Caco-2 (cell line): ENCODE measurements at regions not wholly inside any gene's neighbourhood (a gene's known extent, or its start where the extent isn't known, plus 50 kb on each side); places are given as distances from the start of the nearest gene placed in this dataset.

Experiments
- BruUV-seq: library from RNA; stranded (reverse); fragments of 400-500 nt; replicated peaks from 2 replicates; lab custom pipeline; 2021; lab: Mats Ljungman, UMichigan
- CTCF ChIA-PET: fragments of 300-600 bp; sonication (Branson Sonifier 250); formaldehyde crosslinking; loops from one replicate; lab custom pipeline; 2022; ENCODE audit warnings: antibody characterized with exemption; lab: Charles Lee
- POLR2A ChIA-PET: fragments of 300-600 bp; sonication (Branson Sonifier 250); formaldehyde crosslinking; loops from one replicate; lab custom pipeline; 2022; ENCODE audit warnings: antibody characterized with exemption; lab: Charles Lee
- DNase-seq, 2 experiments: peaks; one replicate each; pipeline versions ENCODE4 v3.0.0 to v3.0.0-alpha.2; 2020 to 2022
- H3K27me3 ChIP-seq: replicated peaks from 2 replicates; pipeline ENCODE4 v1.6.0; 2011; ENCODE audit warnings: low read length; ENCODE audit not compliant: control insufficient read depth, insufficient read depth
- H3K36me3 ChIP-seq: 2 replicates; pipeline ENCODE4 v1.5.1; 2011; ENCODE audit warnings: low read length; ENCODE audit not compliant: control insufficient read depth, insufficient read depth
- H3K4me1 ChIP-seq: fragments of 250-450 bp; sonication (Bioruptor Pico); 2 replicates; pipeline ENCODE4 v1.5.1; 2020; ENCODE audit warnings: mild to moderate bottlenecking
- H3K4me3 ChIP-seq: 2 replicates; pipeline ENCODE4 v1.5.1; 2011; ENCODE audit warnings: low read depth, mild to moderate bottlenecking, control low read depth, low read length
- H3K9me3 ChIP-seq: fragments of 250-450 bp; sonication (Bioruptor Pico); 2 replicates; pipeline ENCODE4 v1.5.1; 2020; ENCODE audit warnings: mild to moderate bottlenecking, moderate library complexity
- H3K27ac Mint-ChIP-seq: one replicate; pipeline ENCODE4 v1.8.0; 2022; ENCODE audit warnings: mixed read lengths; ENCODE audit not compliant: unreplicated experiment
- H3K27me3 Mint-ChIP-seq: one replicate; pipeline ENCODE4 v1.8.0; 2022; ENCODE audit warnings: mixed read lengths; ENCODE audit not compliant: insufficient read depth, unreplicated experiment
- H3K36me3 Mint-ChIP-seq: one replicate; pipeline ENCODE4 v1.8.0; 2022; ENCODE audit warnings: mild to moderate bottlenecking, mixed read lengths; ENCODE audit not compliant: insufficient read depth, unreplicated experiment
- H3K4me1 Mint-ChIP-seq: one replicate; pipeline ENCODE4 v1.8.0; 2022; ENCODE audit warnings: low read depth, mixed read lengths; ENCODE audit not compliant: unreplicated experiment
- H3K4me3 Mint-ChIP-seq: one replicate; pipeline ENCODE4 v1.8.0; 2022; ENCODE audit warnings: mild to moderate bottlenecking, moderate library complexity, mixed read lengths; ENCODE audit not compliant: unreplicated experiment
- H3K9me3 Mint-ChIP-seq: one replicate; pipeline ENCODE4 v1.8.0; 2022; ENCODE audit warnings: mixed read lengths; ENCODE audit not compliant: unreplicated experiment
- CTCF ChIP-seq, 2 experiments: fragments of 200-600 bp in 1 of 2; IDR thresholded peaks; 1 replicate in 1 of 2; 2 replicates in 1 of 2; pipeline versions ENCODE4 v1.5.1 to v1.8.0; 2011 to 2022; ENCODE audit warnings: antibody characterized with exemption in 1 of 2, control low read depth in 1 of 2, inconsistent platforms in 1 of 2, low read depth in 1 of 2, low read length in 1 of 2, mild to moderate bottlenecking in 1 of 2, moderate library complexity in 1 of 2; ENCODE audit not compliant: insufficient read depth in 1 of 2, severe bottlenecking in 1 of 2, unreplicated experiment in 1 of 2
- intact Hi-C: fragments of 100-400 bp; cut with micrococcal nuclease; formaldehyde crosslinking; loops from one replicate; pipeline ENCODE4 v1.10.0; 2022; ENCODE audit not compliant: unreplicated experiment

GRCh38 chr12:40534828-40535227 is 157.4 kb upstream of the CNTN1 start:
- H3K4me1 Mint-ChIP-seq = no peaks in the 10 kb centered on the region
- ChIA-PET CTCF (no interaction called here), POLR2A (no interaction called here)
- no peaks in the 10 kb centered on the region for H3K36me3 Mint-ChIP-seq
- no peaks in the 10 kb centered on the region for H3K9me3 Mint-ChIP-seq
- no peaks in the 10 kb centered on the region for H3K4me1 ChIP-seq
- TF ChIP-seq CTCF (IDR thresholded peaks at IDR 0.05; ENCODE audit: insufficient read depth in 1 of 2, low read depth in 1 of 2, low read length in 1 of 2, severe bottlenecking in 1 of 2, unreplicated experiment in 1 of 2) = no peak
- H3K36me3 ChIP-seq = no peaks in the 10 kb centered on the region
- no peaks in the 10 kb centered on the region for H3K9me3 ChIP-seq
- H3K4me3 ChIP-seq = no peak overlapping the region
- H3K27me3 Mint-ChIP-seq = no peaks in the 10 kb centered on the region
- no peak for DNase-seq
- no peak overlapping the region for H3K4me3 Mint-ChIP-seq
- BruUV-seq = no TSS peak
- intact Hi-C loops = no loop called here
- no peak overlapping the region for H3K27ac Mint-ChIP-seq
- no peaks in the 10 kb centered on the region for H3K27me3 ChIP-seq

DNA sequence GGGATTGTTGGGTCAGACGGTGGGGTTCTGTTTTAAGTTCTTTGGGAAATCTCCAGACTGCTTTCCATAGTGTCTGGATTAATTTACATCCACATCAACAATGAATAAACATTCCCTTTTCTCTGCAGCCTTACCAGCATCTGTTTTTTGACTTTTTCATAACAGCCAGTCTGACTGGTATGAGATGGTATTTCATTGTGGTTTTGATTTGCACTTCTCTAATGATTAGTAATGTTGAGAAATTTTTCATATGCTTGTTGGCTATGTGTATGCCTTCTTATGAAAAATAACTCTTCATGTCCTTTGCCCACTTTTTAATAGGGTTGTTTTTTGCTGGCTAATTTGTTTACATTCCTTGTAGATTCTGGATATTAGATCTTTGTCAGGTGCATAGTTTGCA is 140.8 kb upstream of the CNTN1 start:
- no peaks in the 10 kb centered on the region for H3K27me3 Mint-ChIP-seq
- H3K9me3 ChIP-seq = no peaks in the 10 kb centered on the region
- TF ChIP-seq CTCF (IDR thresholded peaks at IDR 0.05; ENCODE audit: insufficient read depth in 1 of 2, low read depth in 1 of 2, low read length in 1 of 2, severe bottlenecking in 1 of 2, unreplicated experiment in 1 of 2) = no peak
- BruUV-seq = no TSS peak
- no peaks in the 10 kb centered on the region for H3K4me1 ChIP-seq
- POLR2A ChIA-PET = no interaction called here
- intact Hi-C loops = no loop called here
- CTCF ChIA-PET = no interaction called here
- H3K27me3 ChIP-seq = no peaks in the 10 kb centered on the region
- H3K36me3 ChIP-seq = no peaks in the 10 kb centered on the region
- H3K4me3 ChIP-seq = no peak overlapping the region
- DNase-seq = no peak
- no peak overlapping the region for H3K27ac Mint-ChIP-seq
- no peaks in the 10 kb centered on the region for H3K9me3 Mint-ChIP-seq
- no peak overlapping the region for H3K4me3 Mint-ChIP-seq
- no peaks in the 10 kb centered on the region for H3K4me1 Mint-ChIP-seq
- no peaks in the 10 kb centered on the region for H3K36me3 Mint-ChIP-seq

DNA sequence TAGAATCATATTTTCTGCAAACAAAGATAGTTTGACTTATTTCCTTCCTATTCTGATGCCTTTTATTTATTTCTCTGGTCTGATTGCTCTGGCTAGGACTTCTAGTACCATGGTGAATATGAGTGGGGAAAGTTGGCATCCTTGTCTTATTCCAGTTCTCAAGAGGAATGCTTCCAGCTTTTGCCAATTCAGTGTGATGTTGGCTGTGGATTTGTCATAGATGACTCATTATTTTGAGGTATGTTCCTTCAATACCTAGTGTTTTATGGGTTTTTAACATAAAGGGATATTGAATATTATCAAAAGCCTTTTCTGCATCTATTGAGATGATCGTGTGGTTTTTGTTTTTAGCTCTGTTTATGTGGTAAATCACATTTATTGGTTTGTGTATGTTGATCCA is 139.4 kb upstream of the CNTN1 start:
- DNase-seq = no peak
- no peak for TF ChIP-seq CTCF (IDR thresholded peaks at IDR 0.05; ENCODE audit: insufficient read depth in 1 of 2, low read depth in 1 of 2, low read length in 1 of 2, severe bottlenecking in 1 of 2, unreplicated experiment in 1 of 2)

More for the DNA sequence above, 139.4 kb upstream of the CNTN1 start:
- Histone ChIP-seq H3K9me3 (no peaks in the 10 kb centered on the region), H3K27me3 (no peaks in the 10 kb centered on the region), H3K36me3 (no peaks in the 10 kb centered on the region), H3K4me3 (no peak overlapping the region), H3K4me1 (no peaks in the 10 kb centered on the region)
- BruUV-seq = no TSS peak
- Mint-ChIP-seq H3K4me3 (no peak overlapping the region), H3K9me3 (no peaks in the 10 kb centered on the region), H3K27me3 (no peaks in the 10 kb centered on the region), H3K36me3 (no peaks in the 10 kb centered on the region), H3K4me1 (no peaks in the 10 kb centered on the region), H3K27ac (no peak overlapping the region)
- ChIA-PET POLR2A (no interaction called here), CTCF (no interaction called here)
- intact Hi-C loops = no loop called here
